ENCODE measurements at regions not wholly inside any gene's neighbourhood (a gene's known extent, or its start where the extent isn't known, plus 50 kb on each side); places are given as distances from the start of the nearest gene placed in this dataset.

DNA sequence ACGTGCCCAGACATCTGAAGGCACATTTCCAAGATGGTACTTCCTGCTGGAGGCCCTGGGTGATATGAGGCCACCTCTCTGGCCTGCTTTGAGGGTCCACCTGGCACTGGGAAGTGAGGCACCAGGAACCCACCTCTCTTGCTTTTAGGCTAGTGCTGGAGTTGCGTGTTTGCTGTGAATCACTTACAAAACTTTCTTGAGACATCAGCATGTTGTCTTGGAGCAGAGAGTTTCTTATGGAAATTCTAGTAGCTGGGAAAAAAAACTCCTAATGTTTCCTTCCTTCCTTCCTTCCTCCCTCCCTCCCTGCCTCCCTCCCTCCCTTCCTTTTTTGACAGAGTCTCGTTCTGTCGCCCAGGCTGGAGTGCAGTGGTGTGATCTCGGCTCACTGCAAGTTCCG is 341.3 kb downstream of the MIAT start:
- TF ChIP-seq CTCF (IDR thresholded peaks at IDR 0.05) (no peak), POLR2A (IDR thresholded peaks at IDR 0.05) (no peak), EP300 (IDR thresholded peaks at IDR 0.05) (no peak)
